Umbilical cord (tissue), 1 donor: ENCODE measurements at regions not wholly inside any gene's neighbourhood (a gene's known extent, or its start where the extent isn't known, plus 50 kb on each side); places are given as distances from the start of the nearest gene placed in this dataset.
"Not testable (repeated sequence)": the region's sequence is repeated elsewhere in the genome, so short reads cannot be mapped to it uniquely, and the experiment has no call there.

ENCODE experiments used
- DNase-seq: peaks from one replicate; pipeline ENCODE4 v3.0.0-alpha.2; 2015; ENCODE audit warnings: low spot score

DNA sequence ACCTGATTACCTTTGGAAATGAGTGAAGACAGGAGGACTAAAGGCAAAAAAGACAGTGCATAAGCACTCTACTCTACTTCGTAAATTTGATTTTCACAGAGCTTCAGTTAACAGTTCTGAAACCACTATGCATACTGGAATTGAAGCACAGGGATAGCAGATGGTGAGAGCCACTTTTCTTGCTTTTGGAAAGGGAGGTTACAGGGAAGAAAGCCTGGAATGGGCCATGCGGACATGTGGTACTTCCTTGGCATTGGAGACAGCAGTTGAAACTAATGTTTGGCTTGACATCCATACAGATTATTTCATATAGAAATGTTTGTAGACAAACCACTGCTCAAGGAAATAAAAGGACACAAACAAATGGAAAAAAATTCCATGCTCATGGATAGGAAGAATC, 585.6 kb upstream of the RAB6C start:
- DNase-seq, result no peak

DNA sequence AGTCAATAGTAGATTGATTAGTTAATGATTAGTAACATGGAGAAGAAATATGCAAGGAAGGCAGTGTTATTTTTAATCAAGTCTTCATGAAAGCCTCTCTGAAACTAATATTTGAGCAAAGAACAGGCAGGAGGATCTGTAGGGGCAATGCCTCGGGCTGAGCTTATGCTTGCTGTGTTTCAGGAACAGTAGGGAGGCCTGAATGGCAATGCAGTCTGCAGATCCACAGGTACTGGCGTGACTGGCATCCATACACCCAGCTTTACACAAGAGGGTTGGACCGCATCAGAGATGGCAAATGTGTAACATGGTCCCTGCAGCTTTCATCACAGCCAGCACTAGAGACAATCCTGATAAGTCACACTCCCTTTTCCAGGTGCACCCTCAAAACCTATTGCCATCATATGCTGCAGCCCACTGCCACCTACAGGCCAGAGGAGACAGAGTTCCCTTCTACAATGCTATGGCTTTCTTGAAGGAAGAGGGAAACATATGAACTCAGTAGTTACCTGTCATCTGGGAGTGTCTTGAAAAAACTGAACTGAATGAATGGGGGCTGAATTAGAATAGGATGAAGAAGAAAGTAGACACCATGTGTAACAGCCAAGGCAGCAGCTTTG, 582.4 kb upstream of the RAB6C start:
- DNase-seq, result peak; percentile 44

- DNase-seq, result peak; percentile 36
Observed at GRCh38 chr2:129400826-129401225, 578.6 kb upstream of the RAB6C start.

- DNase-seq, result no peak
Observed at GRCh38 chr2:129402076-129402475, 577.4 kb upstream of the RAB6C start.

DNA sequence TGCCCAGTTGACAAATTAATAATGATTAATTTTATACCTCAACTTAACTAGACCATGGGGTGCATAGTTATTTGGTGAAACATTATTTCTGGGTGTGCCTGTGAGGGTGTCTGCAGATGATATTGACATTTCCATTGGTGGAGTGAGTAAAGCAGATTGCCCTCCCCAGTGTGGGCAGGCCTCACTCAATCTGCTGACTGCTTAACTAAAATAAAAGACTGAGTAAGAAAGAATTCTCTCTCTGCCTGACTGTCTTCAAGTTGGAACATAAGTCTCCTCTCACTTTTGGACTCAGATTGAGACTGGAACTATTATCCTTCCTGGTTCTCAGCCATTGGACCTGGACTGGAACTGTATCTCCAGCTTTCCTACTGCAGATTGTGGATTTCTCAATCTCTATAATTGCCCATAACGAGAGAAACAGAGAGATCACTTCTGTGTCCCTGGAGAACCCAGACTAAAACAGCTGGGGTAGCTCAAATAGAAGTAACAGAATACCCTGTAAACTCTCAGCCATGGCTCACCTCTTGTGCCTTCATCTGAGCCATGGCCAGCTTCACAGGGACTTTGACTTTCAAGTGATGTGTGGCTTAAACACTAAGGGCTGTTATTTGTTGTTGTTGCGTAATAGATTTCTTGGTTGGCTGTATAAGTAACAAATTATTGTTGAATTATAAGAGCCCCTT, 575.3 kb upstream of the RAB6C start:
- DNase-seq, result no peak

- no peak for DNase-seq
Observed at GRCh38 chr2:129408570-129408969, 570.9 kb upstream of the RAB6C start.

- not testable (repeated sequence) for DNase-seq
Observed at GRCh38 chr2:129417041-129417440, 562.4 kb upstream of the RAB6C start.

DNA sequence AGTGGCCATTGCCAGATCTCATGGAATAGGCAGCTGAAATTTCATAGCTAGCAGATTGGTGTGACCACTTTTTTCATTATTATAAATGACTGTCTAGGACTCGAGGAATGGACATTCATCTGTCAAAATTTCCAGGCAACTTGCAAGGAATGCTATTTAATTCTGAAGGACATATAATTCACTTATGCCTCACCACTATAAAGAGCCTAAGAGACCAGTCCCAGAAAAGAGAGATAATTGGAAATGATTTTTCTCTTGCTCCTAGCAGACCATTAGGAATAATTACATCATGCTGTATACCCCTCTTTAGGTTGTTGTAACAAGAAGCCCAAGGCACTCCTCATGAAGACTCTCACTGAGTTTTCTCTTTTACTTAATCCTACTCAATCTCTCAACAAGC, 557.4 kb upstream of the RAB6C start:
- DNase-seq, result no peak

DNA sequence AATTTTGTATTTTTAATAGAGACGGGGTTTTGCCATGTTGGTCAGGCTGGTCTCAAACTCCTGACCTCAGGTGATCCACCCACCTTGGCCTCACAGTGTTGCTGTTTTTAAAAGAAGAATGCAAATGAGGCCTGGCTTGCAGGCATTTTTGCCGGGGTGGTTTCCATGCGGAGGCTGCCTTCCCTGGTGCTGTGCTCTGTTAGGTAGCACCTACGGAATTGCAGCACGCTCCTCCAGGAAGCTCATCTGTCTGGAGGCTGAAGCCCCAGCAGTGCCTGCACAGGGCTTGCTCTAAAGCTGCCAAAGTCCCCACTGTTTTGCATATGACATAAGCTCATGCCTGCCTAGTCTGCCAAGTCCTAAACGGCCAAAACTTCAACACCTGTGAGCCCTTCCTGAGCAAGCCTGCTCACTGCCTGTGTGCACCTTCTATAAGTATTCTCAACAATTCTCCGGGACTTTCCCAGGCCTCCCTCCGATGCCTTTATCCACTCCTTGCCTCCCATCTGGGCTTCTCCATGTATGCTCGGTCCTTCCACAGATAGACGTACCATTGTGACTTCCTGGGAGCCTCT, 551.3 kb upstream of the RAB6C start:
- DNase-seq, result no peak

GRCh38 chr2:129430911-129431310, 548.6 kb upstream of the RAB6C start:
- no peak for DNase-seq

DNA sequence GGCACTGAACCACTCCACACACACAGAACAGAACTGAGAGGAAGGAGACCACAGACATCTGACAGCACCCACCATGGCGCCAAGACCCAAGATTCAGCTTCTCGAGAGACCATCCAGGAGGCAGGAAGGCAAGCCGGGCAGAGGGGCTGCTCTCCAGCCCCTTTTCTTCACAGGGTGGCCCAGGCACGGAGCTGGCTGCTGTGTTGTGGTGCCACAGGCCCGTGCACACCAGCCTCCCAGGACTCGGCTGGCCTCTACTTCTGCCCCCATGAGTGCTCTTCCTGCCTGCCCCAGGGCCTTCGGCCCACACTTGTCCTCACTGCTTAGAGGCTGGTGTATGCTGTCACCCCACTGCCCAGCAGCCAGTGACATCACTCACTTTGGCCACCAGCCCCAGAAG, 547.6 kb upstream of the RAB6C start:
- DNase-seq, result no peak

GRCh38 chr2:129436809-129437208, 542.7 kb upstream of the RAB6C start:
- DNase-seq, result peak; percentile 30

- peak; percentile 46 for DNase-seq
Observed at GRCh38 chr2:129437725-129438124, 541.7 kb upstream of the RAB6C start.

DNA sequence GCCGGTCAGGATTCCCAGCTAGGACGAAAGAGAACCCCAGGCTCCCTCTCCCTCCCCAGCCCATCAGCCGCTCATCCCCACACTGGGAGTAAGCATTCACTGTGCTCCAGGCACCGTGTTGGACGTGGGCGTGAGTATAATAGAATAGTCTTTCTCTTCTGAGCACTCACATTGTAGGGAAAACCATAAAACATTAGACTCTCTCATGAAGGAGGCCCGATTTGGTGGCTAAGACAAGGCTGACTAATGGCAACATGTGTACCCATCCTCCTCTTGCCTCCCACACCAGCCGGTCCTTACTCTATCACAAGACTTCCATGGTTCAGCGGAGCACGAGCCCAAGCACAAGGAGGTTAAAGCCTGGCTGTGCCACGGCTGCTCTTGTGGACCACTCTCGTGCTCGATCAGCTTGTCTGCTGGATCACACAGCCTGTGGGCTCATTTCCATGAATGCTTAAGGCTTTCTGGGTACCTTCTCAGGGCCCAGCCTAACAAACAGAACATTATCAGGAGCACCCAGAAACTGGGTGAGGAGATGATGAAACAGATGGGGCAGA, 540.9 kb upstream of the RAB6C start:
- DNase-seq, result no peak

GRCh38 chr2:129439406-129440302, 539.8 kb upstream of the RAB6C start:
- DNase-seq, result no peak

GRCh38 chr2:129441610-129442009, 537.9 kb upstream of the RAB6C start:
- DNase-seq, result no peak

DNA sequence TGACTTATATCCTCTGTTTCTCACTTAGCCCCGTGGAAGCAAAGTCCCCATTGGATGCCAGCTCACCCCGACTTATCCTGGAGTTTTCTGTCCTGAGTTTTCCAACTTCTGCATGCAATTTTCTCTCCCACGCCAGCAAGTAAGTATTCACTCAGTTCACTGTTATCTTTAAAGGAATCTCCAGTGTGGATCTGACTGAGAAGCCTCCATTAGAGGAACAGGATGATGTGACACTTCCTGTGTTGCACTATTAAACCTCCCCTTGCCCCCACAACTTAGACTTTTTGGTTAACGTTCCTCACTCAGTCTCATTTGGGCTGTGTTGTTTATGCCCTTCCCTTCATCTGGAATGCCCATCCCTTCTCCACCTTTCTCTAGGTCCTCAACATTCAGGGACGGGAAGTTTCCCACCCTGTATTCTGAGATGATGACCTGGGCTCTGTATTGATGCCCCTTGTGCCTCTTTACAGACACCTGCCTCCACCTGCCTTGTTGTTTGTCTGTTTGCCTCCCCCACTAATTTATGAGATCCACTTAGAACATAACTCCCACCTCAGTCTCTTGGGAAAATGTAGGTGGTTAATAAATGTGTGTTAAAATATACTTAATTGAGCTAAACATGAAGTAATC, 536.1 kb upstream of the RAB6C start:
- no peak for DNase-seq

- DNase-seq, result no peak
Observed at GRCh38 chr2:129443865-129444739, 535.4 kb upstream of the RAB6C start.

DNA sequence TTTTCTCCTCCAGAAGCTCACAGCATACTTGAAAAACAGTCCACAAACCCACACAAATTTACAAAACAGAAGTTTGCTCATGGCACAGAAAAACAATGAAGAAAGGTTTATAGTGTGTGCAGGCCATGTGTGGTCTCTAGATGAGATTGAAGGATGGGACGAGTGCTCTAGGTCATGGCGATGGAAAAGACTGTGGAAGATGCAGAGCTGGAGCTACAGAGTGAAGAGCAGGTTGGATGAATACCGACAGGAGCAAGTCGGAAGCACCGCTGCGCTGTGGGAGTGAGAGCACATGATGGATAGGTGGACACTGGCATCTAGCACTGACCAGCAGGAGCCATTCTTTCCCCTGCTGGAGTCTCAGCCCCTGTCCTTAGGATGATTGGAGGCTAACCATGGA, 534.7 kb upstream of the RAB6C start:
- DNase-seq, result no peak

- DNase-seq, result no peak
Observed at GRCh38 chr2:129456691-129457090, 522.8 kb upstream of the RAB6C start.
